ENCODE measurements at regions not wholly inside any gene's neighbourhood (a gene's known extent, or its start where the extent isn't known, plus 50 kb on each side); places are given as distances from the start of the nearest gene placed in this dataset.
A peak's percentile ranks its signal among the peaks of the same experiment; 100 is the strongest.

- no peak for DNase-seq
Observed at GRCh38 chr10:10517866-10518265, 499.8 kb upstream of the CELF2 start.

- DNase-seq = no peak
Observed at GRCh38 chr10:10519674-10520073, 498.0 kb upstream of the CELF2 start.

- DNase-seq = peak; percentile 36
Observed at GRCh38 chr10:10520491-10521385, 496.9 kb upstream of the CELF2 start.

- DNase-seq = no peak
Observed at GRCh38 chr10:10526846-10527245, 490.8 kb upstream of the CELF2 start.

- DNase-seq = no peak
Observed at GRCh38 chr10:10527861-10528562, 489.7 kb upstream of the CELF2 start.

- no peak for DNase-seq
Observed at GRCh38 chr10:10528563-10528910, 489.1 kb upstream of the CELF2 start.

- DNase-seq = no peak
Observed at GRCh38 chr10:10530313-10530712, 487.4 kb upstream of the CELF2 start.

GRCh38 chr10:10532236-10532635 is 485.4 kb upstream of the CELF2 start:
- DNase-seq = no peak

GRCh38 chr10:10532826-10533225 is 484.8 kb upstream of the CELF2 start:
- DNase-seq = no peak

GRCh38 chr10:10533437-10533836 is 484.2 kb upstream of the CELF2 start:
- DNase-seq = no peak

- DNase-seq = no peak
Observed at GRCh38 chr10:10538326-10538725, 479.3 kb upstream of the CELF2 start.

- DNase-seq = no peak
Observed at GRCh38 chr10:10540398-10540797, 477.3 kb upstream of the CELF2 start.

GRCh38 chr10:10542477-10542876 is 475.2 kb upstream of the CELF2 start:
- no peak for DNase-seq

GRCh38 chr10:10544890-10545289 is 472.8 kb upstream of the CELF2 start:
- no peak for DNase-seq

GRCh38 chr10:10545771-10546170 is 471.9 kb upstream of the CELF2 start:
- DNase-seq = no peak

GRCh38 chr10:10551596-10552301 is 465.9 kb upstream of the CELF2 start:
- peak; percentile 87 for DNase-seq

- DNase-seq = no peak
Observed at GRCh38 chr10:10552948-10553347, 464.7 kb upstream of the CELF2 start.

GRCh38 chr10:10564081-10564794 is 453.4 kb upstream of the CELF2 start:
- DNase-seq = peak; percentile 16

- DNase-seq = no peak
Observed at GRCh38 chr10:10576937-10577336, 440.7 kb upstream of the CELF2 start.

- no peak for DNase-seq
Observed at GRCh38 chr10:10579709-10580108, 438.0 kb upstream of the CELF2 start.

GRCh38 chr10:10584161-10584560 is 433.5 kb upstream of the CELF2 start:
- no peak for DNase-seq

- DNase-seq = no peak
Observed at GRCh38 chr10:10587744-10588393, 429.8 kb upstream of the CELF2 start.

Measured in COR-L47 (cell line).